ENCODE measurements at regions not wholly inside any gene's neighbourhood (a gene's known extent, or its start where the extent isn't known, plus 50 kb on each side); places are given as distances from the start of the nearest gene placed in this dataset.
A peak's percentile ranks its signal among the peaks of the same experiment; 100 is the strongest.
"Not testable (repeated sequence)": the region's sequence is repeated elsewhere in the genome, so short reads cannot be mapped to it uniquely, and the experiment has no call there.

DNA sequence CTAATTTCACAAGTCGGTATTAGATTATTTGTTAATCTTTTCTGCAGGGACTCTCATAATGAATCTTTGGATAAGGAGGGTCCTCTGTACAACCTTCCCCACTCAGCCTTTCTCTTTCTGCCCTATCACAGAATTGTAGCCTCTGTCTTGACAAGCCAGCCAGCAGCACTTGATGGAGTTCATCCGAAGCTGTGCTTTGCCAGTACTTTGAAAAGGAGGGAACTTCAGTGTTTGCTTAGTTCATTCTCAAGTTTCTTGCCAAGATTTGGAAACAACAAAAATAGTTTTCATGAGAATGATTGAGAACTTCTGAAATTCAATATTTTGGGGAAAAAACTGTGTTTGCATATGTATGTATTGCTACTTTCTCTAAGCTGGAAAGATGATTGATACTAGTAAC is 69.3 kb upstream of the HMGB1 start:
- no peaks in the 10 kb centered on the region for H3K27me3 ChIP-seq (ENCODE audit: control insufficient read depth, extremely low read depth, insufficient read depth, low read length)
- TF ChIP-seq, protein P1, sequence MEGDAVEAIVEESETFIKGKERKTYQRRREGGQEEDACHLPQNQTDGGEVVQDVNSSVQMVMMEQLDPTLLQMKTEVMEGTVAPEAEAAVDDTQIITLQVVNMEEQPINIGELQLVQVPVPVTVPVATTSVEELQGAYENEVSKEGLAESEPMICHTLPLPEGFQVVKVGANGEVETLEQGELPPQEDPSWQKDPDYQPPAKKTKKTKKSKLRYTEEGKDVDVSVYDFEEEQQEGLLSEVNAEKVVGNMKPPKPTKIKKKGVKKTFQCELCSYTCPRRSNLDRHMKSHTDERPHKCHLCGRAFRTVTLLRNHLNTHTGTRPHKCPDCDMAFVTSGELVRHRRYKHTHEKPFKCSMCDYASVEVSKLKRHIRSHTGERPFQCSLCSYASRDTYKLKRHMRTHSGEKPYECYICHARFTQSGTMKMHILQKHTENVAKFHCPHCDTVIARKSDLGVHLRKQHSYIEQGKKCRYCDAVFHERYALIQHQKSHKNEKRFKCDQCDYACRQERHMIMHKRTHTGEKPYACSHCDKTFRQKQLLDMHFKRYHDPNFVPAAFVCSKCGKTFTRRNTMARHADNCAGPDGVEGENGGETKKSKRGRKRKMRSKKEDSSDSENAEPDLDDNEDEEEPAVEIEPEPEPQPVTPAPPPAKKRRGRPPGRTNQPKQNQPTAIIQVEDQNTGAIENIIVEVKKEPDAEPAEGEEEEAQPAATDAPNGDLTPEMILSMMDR (optimal IDR thresholded peaks at IDR 0.05 in 1 of 3, IDR thresholded peaks at IDR 0.05 in 1 of 3, conservative IDR thresholded peaks at IDR 0.05 in 1 of 3; ENCODE audit: extremely low read depth in 1 of 3, insufficient read depth in 2 of 3, low read length in 3 of 3), result no peak
- no peak for TF ChIP-seq EZH2 (IDR thresholded peaks at IDR 0.05; ENCODE audit: low read length)
- H3K9me3 ChIP-seq (ENCODE audit: control insufficient read depth, low read depth, low read length), result no peaks in the 10 kb centered on the region
- H3K36me3 ChIP-seq (ENCODE audit: control insufficient read depth in 2 of 2, extremely low read depth in 1 of 2, insufficient read depth in 2 of 2, low read length in 2 of 2), result no peaks in the 10 kb centered on the region
- no peak overlapping the region for H3K9ac ChIP-seq (ENCODE audit: control insufficient read depth, extremely low read depth, insufficient read depth, low read length)
- H3K9me1 ChIP-seq (ENCODE audit: control insufficient read depth, extremely low read depth, insufficient read depth, low read length), result no peaks in the 10 kb centered on the region
- no peak overlapping the region for H3K4me3 ChIP-seq (ENCODE audit: control insufficient read depth in 2 of 3, extremely low read depth in 1 of 3, insufficient read depth in 2 of 3, low read depth in 1 of 3, low read length in 3 of 3)
- dilution Hi-C loops (cut with MboI; ENCODE audit: extremely low pct_ligation_motif_present, low sequenced_read_pairs), result no loop called here
- H2AFZ ChIP-seq (ENCODE audit: control insufficient read depth, low read length), result no peak overlapping the region
- H3K79me2 ChIP-seq (ENCODE audit: control insufficient read depth, insufficient read depth, low read length), result no peaks in the 10 kb centered on the region
- no peak for DNase-seq (ENCODE audit: low read depth, low spot score)
- peak; percentile 5 for FAIRE-seq
- H3K4me1 ChIP-seq (ENCODE audit: control insufficient read depth, extremely low read depth, insufficient read depth, low read length), result no peaks in the 10 kb centered on the region
- no peak overlapping the region for H3K4me2 ChIP-seq (ENCODE audit: control insufficient read depth, extremely low read depth, insufficient read depth, low read depth, low read length)
- no peak overlapping the region for H3K27ac ChIP-seq (ENCODE audit: control insufficient read depth, insufficient read depth, low read length)
- H4K20me1 ChIP-seq (ENCODE audit: control insufficient read depth, extremely low read depth, insufficient read depth, low read length), result no peaks in the 10 kb centered on the region

DNA sequence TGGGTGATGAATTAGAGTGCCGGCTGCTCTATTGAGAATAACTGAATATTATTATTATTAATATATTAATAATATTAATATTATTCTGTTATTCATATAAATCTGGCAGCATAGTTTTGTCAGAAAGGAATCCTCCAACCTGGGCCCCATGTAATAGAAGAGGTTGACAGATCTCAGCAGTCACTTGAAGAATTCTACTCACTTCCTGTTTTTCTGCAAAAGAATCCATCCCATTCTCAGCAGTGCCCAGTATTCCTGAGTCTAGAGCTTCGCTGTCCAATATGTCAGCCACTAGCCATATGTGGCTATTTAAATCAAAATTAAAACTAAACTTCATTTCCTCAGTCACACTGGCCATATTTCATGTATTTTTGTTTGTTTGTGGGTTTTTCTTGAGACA is 72.4 kb upstream of the USPL1 start:
- Histone ChIP-seq H3K9me1 (ENCODE audit: control insufficient read depth, extremely low read depth, insufficient read depth, low read length) (no peaks in the 10 kb centered on the region), H3K36me3 (ENCODE audit: control insufficient read depth in 2 of 2, extremely low read depth in 1 of 2, insufficient read depth in 2 of 2, low read length in 2 of 2) (no peaks in the 10 kb centered on the region), H3K9me3 (ENCODE audit: control insufficient read depth, low read depth, low read length) (no peaks in the 10 kb centered on the region), H2AFZ (ENCODE audit: control insufficient read depth, low read length) (no peak overlapping the region), H3K4me2 (ENCODE audit: control insufficient read depth, extremely low read depth, insufficient read depth, low read depth, low read length) (no peak overlapping the region), H3K27me3 (ENCODE audit: control insufficient read depth, extremely low read depth, insufficient read depth, low read length) (no peaks in the 10 kb centered on the region), H3K27ac (ENCODE audit: control insufficient read depth, insufficient read depth, low read length) (no peak overlapping the region), H3K79me2 (ENCODE audit: control insufficient read depth, insufficient read depth, low read length) (no peaks in the 10 kb centered on the region), H3K9ac (ENCODE audit: control insufficient read depth, extremely low read depth, insufficient read depth, low read length) (no peak overlapping the region), H3K4me1 (ENCODE audit: control insufficient read depth, extremely low read depth, insufficient read depth, low read length) (no peaks in the 10 kb centered on the region), H4K20me1 (ENCODE audit: control insufficient read depth, extremely low read depth, insufficient read depth, low read length) (no peaks in the 10 kb centered on the region), H3K4me3 (ENCODE audit: control insufficient read depth in 2 of 3, extremely low read depth in 1 of 3, insufficient read depth in 2 of 3, low read depth in 1 of 3, low read length in 3 of 3) (no peak overlapping the region)
- DNase-seq (ENCODE audit: low read depth, low spot score), result no peak
- dilution Hi-C loops (cut with MboI; ENCODE audit: extremely low pct_ligation_motif_present, low sequenced_read_pairs), result no loop called here
- no peak for TF ChIP-seq EZH2 (IDR thresholded peaks at IDR 0.05; ENCODE audit: low read length)
- TF ChIP-seq, protein P1 (optimal IDR thresholded peaks at IDR 0.05 in 1 of 3, IDR thresholded peaks at IDR 0.05 in 1 of 3, conservative IDR thresholded peaks at IDR 0.05 in 1 of 3; ENCODE audit: extremely low read depth in 1 of 3, insufficient read depth in 2 of 3, low read length in 3 of 3), result no peak
- no peak for FAIRE-seq

DNA sequence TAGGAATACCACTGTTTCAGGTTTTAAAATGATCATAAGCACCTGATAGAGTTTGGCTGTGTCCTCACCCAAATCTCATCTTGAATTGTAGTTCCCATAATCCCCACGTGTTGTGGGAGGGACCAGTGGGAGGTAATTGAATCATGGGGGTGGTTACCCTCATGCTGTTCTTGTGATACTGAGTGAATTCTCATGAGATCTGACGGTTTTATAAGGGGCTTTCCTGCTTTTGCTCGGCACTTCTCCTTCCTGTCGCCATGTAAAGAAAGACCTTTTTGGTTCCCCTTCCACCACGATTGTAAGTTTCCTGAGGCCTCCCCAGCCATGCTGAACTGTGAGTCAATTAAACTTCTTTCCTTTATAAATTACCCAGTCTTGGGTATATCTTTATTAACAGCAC is 69.7 kb upstream of the USPL1 start:
- H3K4me1 ChIP-seq (ENCODE audit: control insufficient read depth, extremely low read depth, insufficient read depth, low read length); H3K9me3 ChIP-seq (ENCODE audit: control insufficient read depth, low read depth, low read length); H3K27me3 ChIP-seq (ENCODE audit: control insufficient read depth, extremely low read depth, insufficient read depth, low read length); H3K9me1 ChIP-seq (ENCODE audit: control insufficient read depth, extremely low read depth, insufficient read depth, low read length); H3K4me2 ChIP-seq (ENCODE audit: control insufficient read depth, extremely low read depth, insufficient read depth, low read depth, low read length); DNase-seq (ENCODE audit: low read depth, low spot score); H3K4me3 ChIP-seq (ENCODE audit: control insufficient read depth in 2 of 3, extremely low read depth in 1 of 3, insufficient read depth in 2 of 3, low read depth in 1 of 3, low read length in 3 of 3); FAIRE-seq; H3K27ac ChIP-seq (ENCODE audit: control insufficient read depth, insufficient read depth, low read length); dilution Hi-C loops (cut with MboI; ENCODE audit: extremely low pct_ligation_motif_present, low sequenced_read_pairs); H3K79me2 ChIP-seq (ENCODE audit: control insufficient read depth, insufficient read depth, low read length); H4K20me1 ChIP-seq (ENCODE audit: control insufficient read depth, extremely low read depth, insufficient read depth, low read length); H3K36me3 ChIP-seq (ENCODE audit: control insufficient read depth in 2 of 2, extremely low read depth in 1 of 2, insufficient read depth in 2 of 2, low read length in 2 of 2); H2AFZ ChIP-seq (ENCODE audit: control insufficient read depth, low read length); H3K9ac ChIP-seq (ENCODE audit: control insufficient read depth, extremely low read depth, insufficient read depth, low read length): not testable (repeated sequence)
